Activated B cell treated with CpG ODN at 0.5 μM for 24 hours (primary cell): ENCODE measurements at regions not wholly inside any gene's neighbourhood (a gene's known extent, or its start where the extent isn't known, plus 50 kb on each side); places are given as distances from the start of the nearest gene placed in this dataset.

Experiments
- ATAC-seq: fragments of 200-7000 bp; cut with Tn5 transposase; one replicate; pipeline ENCODE4 v1.10.0; 2021; ENCODE audit warnings: low read depth, mild to moderate bottlenecking, moderate library complexity
- CTCF ChIA-PET: fragments of 350-600 bp; sonication (Branson Sonifier 250); formaldehyde crosslinking; loops from one replicate; lab custom pipeline; 2021; ENCODE audit warnings: antibody characterized with exemption; lab: Charles Lee
- POLR2A ChIA-PET: fragments of 350-600 bp; sonication (Branson Sonifier 250); formaldehyde crosslinking; loops from one replicate; lab custom pipeline; 2021; ENCODE audit warnings: antibody characterized with exemption; lab: Charles Lee
- DNase-seq: peaks from one replicate; pipeline ENCODE4 v3.0.0; 2022
- H3K27ac Mint-ChIP-seq: one replicate; pipeline ENCODE4 v1.8.0; 2020; ENCODE audit warnings: mixed read lengths
- H3K27me3 Mint-ChIP-seq: one replicate; pipeline ENCODE4 v1.8.0; 2021; ENCODE audit warnings: mixed read lengths
- H3K36me3 Mint-ChIP-seq: one replicate; pipeline ENCODE4 v1.8.0; 2021; ENCODE audit warnings: low read depth, mixed read lengths
- H3K4me1 Mint-ChIP-seq: one replicate; pipeline ENCODE4 v1.8.0; 2021; ENCODE audit warnings: mixed read lengths
- H3K4me3 Mint-ChIP-seq: one replicate; pipeline ENCODE4 v1.8.0; 2020; ENCODE audit warnings: mild to moderate bottlenecking, mixed read lengths
- H3K9me3 Mint-ChIP-seq: one replicate; pipeline ENCODE4 v1.8.0; 2020; ENCODE audit warnings: mixed read lengths
- intact Hi-C: fragments of 100-400 bp; cut with micrococcal nuclease; formaldehyde crosslinking; loops from one replicate; pipeline ENCODE4 v1.15.1; 2024
- TF ChIP-seq, protein P1 (sequence below): fragments of 200-600 bp; IDR thresholded peaks from one replicate; pipeline ENCODE4 v1.8.0; 2022; ENCODE audit warnings: antibody characterized with exemption, mild to moderate bottlenecking

DNA sequence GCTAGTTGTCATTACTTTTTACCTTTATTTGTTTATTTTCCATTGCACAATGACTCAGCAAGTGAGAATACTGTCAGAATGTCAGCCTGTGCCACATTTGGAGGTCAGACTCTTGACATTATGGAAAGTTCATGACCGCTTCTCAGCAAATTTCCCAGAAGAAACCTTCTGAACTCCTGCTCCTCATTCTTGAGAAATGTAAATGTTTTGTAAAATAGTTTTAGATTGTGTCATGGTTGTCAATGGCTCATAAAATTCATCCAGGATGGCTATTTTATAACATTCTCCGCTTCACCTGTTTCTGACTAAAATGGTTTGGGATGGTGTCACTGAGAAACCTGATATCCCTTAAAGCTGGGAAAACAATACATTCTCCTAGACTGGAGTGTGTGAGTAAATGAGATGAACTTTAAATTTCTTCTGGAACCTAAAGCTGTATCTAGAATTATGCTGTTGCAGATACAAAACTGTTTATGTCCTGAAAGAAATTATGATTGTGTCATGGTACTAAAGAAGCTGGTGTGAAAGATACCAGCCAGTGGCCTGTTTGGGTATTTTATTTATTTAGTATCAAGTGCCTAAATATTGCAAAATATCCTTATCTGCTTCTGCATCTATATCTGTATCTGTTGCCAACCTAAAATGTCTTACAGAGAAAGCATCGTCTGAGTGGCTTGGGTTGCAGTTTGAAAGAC, 671.7 kb downstream of the GATA3 start:
- Mint-ChIP-seq H3K9me3 (peaks cover 5% of the 10 kb centered on the region), H3K4me1 (no peaks in the 10 kb centered on the region), H3K36me3 (no peaks in the 10 kb centered on the region), H3K4me3 (no peak overlapping the region), H3K27ac (no peak overlapping the region), H3K27me3 (no peaks in the 10 kb centered on the region)
- ChIA-PET POLR2A (interaction anchor here (0.6 kb wide), 1 partner anchor 44 kb away, joined by 3 read pairs; no protein-coding TSS in a partner anchor), CTCF (no interaction called here)
- ATAC-seq (no peak), DNase-seq (no peak)
- TF ChIP-seq, protein P1, sequence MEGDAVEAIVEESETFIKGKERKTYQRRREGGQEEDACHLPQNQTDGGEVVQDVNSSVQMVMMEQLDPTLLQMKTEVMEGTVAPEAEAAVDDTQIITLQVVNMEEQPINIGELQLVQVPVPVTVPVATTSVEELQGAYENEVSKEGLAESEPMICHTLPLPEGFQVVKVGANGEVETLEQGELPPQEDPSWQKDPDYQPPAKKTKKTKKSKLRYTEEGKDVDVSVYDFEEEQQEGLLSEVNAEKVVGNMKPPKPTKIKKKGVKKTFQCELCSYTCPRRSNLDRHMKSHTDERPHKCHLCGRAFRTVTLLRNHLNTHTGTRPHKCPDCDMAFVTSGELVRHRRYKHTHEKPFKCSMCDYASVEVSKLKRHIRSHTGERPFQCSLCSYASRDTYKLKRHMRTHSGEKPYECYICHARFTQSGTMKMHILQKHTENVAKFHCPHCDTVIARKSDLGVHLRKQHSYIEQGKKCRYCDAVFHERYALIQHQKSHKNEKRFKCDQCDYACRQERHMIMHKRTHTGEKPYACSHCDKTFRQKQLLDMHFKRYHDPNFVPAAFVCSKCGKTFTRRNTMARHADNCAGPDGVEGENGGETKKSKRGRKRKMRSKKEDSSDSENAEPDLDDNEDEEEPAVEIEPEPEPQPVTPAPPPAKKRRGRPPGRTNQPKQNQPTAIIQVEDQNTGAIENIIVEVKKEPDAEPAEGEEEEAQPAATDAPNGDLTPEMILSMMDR = no peak
- intact Hi-C loops = no loop called here

DNA sequence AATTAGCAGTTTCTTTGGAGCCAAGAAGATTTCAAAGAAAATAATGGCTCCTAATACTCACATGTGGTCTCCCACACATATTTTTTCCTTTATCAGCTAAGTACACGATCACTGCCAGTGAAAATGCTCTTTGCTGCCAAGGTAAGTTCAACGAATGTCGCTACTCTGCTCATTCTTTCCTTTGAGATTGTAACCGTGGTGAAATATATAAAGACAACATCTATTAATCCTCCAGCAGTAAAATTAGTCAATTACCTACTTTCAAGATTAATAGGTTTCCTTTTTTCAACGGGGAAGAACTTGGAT, 672.2 kb downstream of the GATA3 start:
- Mint-ChIP-seq H3K4me3 (no peak overlapping the region), H3K27me3 (no peaks in the 10 kb centered on the region), H3K36me3 (no peaks in the 10 kb centered on the region), H3K9me3 (peaks cover 5% of the 10 kb centered on the region), H3K27ac (no peak overlapping the region), H3K4me1 (no peaks in the 10 kb centered on the region)
- POLR2A ChIA-PET = no interaction called here
- ATAC-seq (no peak), DNase-seq (no peak)
- intact Hi-C loops = no loop called here
- CTCF ChIA-PET = no interaction called here
- TF ChIP-seq, protein P1 = no peak

DNA sequence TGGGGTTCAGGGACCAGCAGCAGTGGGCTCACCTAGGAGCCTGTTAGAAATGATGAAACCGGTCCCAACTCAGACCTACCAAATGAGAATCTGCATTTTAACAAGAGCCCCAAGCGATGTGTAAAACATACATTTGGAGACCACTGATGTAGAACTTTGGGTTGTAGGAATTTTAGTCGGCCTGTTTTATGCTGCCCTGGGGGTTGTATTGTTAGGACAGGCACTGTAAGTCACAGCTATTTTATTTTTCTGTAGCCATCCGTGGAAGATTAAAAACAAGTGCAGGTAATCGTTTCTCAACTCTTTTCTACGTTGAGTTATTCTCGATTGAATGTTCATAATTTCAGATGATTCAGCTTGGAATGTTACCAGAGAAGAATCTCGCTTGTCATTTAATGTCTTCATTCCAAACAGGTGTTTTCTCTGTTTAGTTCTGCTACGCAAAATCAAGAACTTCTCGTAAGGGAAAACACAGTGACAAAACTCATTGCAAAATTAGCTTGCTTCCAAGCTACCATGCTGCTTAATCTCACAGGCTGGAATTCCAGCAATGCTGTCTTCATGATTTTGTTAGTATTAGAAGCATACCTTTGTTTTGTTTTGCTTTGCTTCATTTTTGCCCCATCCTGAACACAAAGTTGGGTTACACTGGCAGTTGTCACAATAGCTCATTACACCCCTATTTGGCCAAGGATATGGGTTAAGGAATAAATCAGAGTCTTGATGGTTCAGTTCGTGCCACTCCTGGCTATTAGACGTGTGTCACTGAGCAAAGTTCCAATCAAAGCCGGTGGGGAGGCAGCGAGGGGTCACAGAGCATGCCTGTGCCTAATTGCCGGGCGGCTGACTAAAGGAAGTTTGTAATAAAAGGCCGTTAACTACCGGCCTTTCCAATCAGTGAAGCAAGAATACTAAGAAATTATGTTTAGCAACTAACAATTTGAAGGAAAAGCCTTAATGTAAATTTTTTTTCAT, 676.9 kb downstream of the GATA3 start:
- DNase-seq = no peak
- H3K4me1 Mint-ChIP-seq = no peaks in the 10 kb centered on the region
- ChIA-PET CTCF (no interaction called here), POLR2A (no interaction called here)
- no peak overlapping the region for H3K27ac Mint-ChIP-seq
- peaks cover 6% of the 10 kb centered on the region for H3K9me3 Mint-ChIP-seq
- no peaks in the 10 kb centered on the region for H3K27me3 Mint-ChIP-seq
- TF ChIP-seq, protein P1 = no peak
- no peaks in the 10 kb centered on the region for H3K36me3 Mint-ChIP-seq
- no peak for ATAC-seq
- intact Hi-C loops = no loop called here
- no peak overlapping the region for H3K4me3 Mint-ChIP-seq

DNA sequence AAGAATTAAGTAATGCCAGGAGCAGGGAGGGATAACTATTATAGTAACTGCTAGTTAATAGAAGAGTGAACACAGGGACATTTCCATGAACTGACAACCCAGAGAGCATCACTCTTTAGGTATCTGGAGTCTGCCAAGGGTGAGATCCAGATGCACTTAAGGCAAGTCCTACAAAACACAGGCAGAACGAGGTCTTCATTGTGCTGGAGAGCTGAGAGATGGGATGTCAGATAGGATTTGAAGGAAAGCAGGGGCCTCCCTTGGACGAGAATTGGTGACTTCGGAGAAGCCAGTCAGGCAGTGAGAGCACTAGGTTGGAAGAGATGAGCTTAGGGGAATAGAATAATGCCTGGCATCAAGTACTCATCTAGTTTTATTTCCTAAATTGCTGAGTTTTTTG, 684.5 kb downstream of the GATA3 start:
- Mint-ChIP-seq H3K36me3 (no peaks in the 10 kb centered on the region), H3K4me1 (no peaks in the 10 kb centered on the region), H3K4me3 (no peak overlapping the region), H3K9me3 (peaks cover 6% of the 10 kb centered on the region), H3K27me3 (no peaks in the 10 kb centered on the region), H3K27ac (no peak overlapping the region)
- DNase-seq (no peak), ATAC-seq (no peak)
- TF ChIP-seq, protein P1 = no peak
- intact Hi-C loops = no loop called here
- CTCF ChIA-PET = no interaction called here
- POLR2A ChIA-PET = no interaction called here

DNA sequence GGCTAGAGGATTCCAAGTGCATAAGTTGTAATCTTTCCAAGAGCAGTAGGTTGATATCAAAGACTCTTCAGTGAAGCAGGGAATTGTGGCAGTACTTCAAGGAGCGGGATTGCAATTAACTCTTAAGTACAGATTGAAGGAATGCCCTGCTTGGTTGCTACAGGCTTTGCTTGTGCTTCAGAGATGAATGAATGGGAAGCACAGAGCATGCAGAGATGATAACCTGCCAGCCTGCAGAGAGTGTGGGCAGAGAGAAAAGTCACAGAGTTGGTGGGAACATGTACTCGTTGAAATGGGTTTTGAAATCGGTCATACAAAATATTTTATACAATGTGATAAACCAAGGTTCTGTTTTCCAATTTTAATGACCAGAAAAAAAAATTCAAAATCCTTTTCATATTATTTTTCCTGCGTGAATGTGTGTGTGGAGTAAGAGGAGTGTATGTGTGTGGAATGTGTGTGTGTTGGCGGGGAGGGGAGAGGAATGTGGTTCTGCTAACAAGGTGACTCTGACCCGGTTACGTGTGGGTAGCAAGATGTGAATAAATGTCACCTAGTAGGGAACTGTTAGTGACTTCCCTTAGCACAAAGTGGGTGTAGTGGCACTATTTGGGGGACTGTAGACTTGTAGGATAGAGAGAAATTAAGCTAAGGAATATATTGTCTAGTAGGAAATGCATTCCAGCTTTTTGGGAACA, 697.8 kb downstream of the GATA3 start:
- DNase-seq (no peak), ATAC-seq (no peak)
- Mint-ChIP-seq H3K9me3 (peaks cover 4% of the 10 kb centered on the region), H3K27ac (no peak overlapping the region), H3K27me3 (no peaks in the 10 kb centered on the region), H3K4me1 (no peaks in the 10 kb centered on the region), H3K36me3 (no peaks in the 10 kb centered on the region), H3K4me3 (no peak overlapping the region)
- POLR2A ChIA-PET = no interaction called here
- TF ChIP-seq, protein P1 = no peak
- intact Hi-C loops = no loop called here
- CTCF ChIA-PET = no interaction called here
